NCI-H146 (cell line): ENCODE measurements at regions not wholly inside any gene's neighbourhood (a gene's known extent, or its start where the extent isn't known, plus 50 kb on each side); places are given as distances from the start of the nearest gene placed in this dataset.
A peak's percentile ranks its signal among the peaks of the same experiment; 100 is the strongest.
"Not testable (repeated sequence)": the region's sequence is repeated elsewhere in the genome, so short reads cannot be mapped to it uniquely, and the experiment has no call there.

Source experiments
- DNase-seq: peaks from one replicate; lab custom pipeline; 2025; lab: John Stamatoyannopoulos, UW

GRCh38 chr4:102210806-102211205, 134.5 kb downstream of the SLC39A8 start:
- not testable (repeated sequence) for DNase-seq

GRCh38 chr4:102204634-102205033, 140.6 kb downstream of the SLC39A8 start:
- not testable (repeated sequence) for DNase-seq

- no peak for DNase-seq
These were observed 149.1 kb downstream of the SLC39A8 start for GRCh38 chr4:102196221-102196620.

GRCh38 chr4:102193145-102193544, 152.1 kb downstream of the SLC39A8 start:
- no peak for DNase-seq

GRCh38 chr4:102180046-102180445, 165.2 kb downstream of the SLC39A8 start:
- DNase-seq, result no peak

GRCh38 chr4:102174719-102175189, 170.5 kb downstream of the SLC39A8 start:
- no peak for DNase-seq

- no peak for DNase-seq
These were observed 172.9 kb downstream of the SLC39A8 start for GRCh38 chr4:102172341-102172740.

- DNase-seq, result no peak
These were observed 174.4 kb downstream of the SLC39A8 start for GRCh38 chr4:102170910-102171309.

GRCh38 chr4:102169345-102169744, 175.9 kb downstream of the SLC39A8 start:
- peak; percentile 4 for DNase-seq

- DNase-seq, result no peak
These were observed 176.7 kb downstream of the SLC39A8 start for GRCh38 chr4:102168580-102168979.

- no peak for DNase-seq
These were observed 179.7 kb downstream of the SLC39A8 start for GRCh38 chr4:102165584-102165983.

- DNase-seq, result no peak
These were observed 181.7 kb downstream of the SLC39A8 start for GRCh38 chr4:102163404-102164140.

- DNase-seq, result peak; percentile 0
These were observed 187.3 kb downstream of the SLC39A8 start for GRCh38 chr4:102157984-102158383.

- DNase-seq, result no peak
These were observed 191.9 kb downstream of the SLC39A8 start for GRCh38 chr4:102153391-102153790.

GRCh38 chr4:102151696-102152095, 193.6 kb downstream of the SLC39A8 start:
- DNase-seq, result no peak

- DNase-seq, result no peak
These were observed 201.8 kb downstream of the SLC39A8 start for GRCh38 chr4:102143433-102143832.

GRCh38 chr4:102141842-102142241, 203.4 kb downstream of the SLC39A8 start:
- DNase-seq, result no peak

GRCh38 chr4:102139932-102140331, 205.3 kb downstream of the SLC39A8 start:
- DNase-seq, result no peak

GRCh38 chr4:102139132-102139573, 206.1 kb downstream of the SLC39A8 start:
- DNase-seq, result no peak

GRCh38 chr4:102137217-102137616, 208.1 kb downstream of the SLC39A8 start:
- no peak for DNase-seq

GRCh38 chr4:102129810-102130209, 215.5 kb downstream of the SLC39A8 start:
- no peak for DNase-seq
